MM.1S (cell line): ENCODE measurements at regions not wholly inside any gene's neighbourhood (a gene's known extent, or its start where the extent isn't known, plus 50 kb on each side); places are given as distances from the start of the nearest gene placed in this dataset.

ENCODE experiments used
- DNase-seq: peaks from one replicate; pipeline ENCODE4 v3.0.0-alpha.2; 2015
- H2AFZ ChIP-seq: fragments of 300-600 bp; sonication (generic); 2 replicates; pipeline ENCODE4 v1.6.0; 2016; ENCODE audit warnings: antibody characterized with exemption, low read length
- H3F3A ChIP-seq: fragments of 300-600 bp; sonication (generic); 2 replicates; pipeline ENCODE4 v1.6.1; 2016; ENCODE audit warnings: mild to moderate bottlenecking, antibody characterized with exemption, low read length, moderate library complexity, mixed read lengths; ENCODE audit not compliant: insufficient read depth
- H3K27ac ChIP-seq: fragments of 300-600 bp; sonication (generic); 2 replicates; pipeline ENCODE4 v1.5.1; 2016; ENCODE audit warnings: mild to moderate bottlenecking, low read length
- H3K27me3 ChIP-seq: fragments of 300-600 bp; sonication (generic); replicated peaks from 2 replicates; pipeline ENCODE4 v1.6.0; 2016; ENCODE audit warnings: low read length; ENCODE audit not compliant: insufficient read depth
- H3K36me3 ChIP-seq: fragments of 300-600 bp; sonication (generic); replicated peaks from 2 replicates; pipeline ENCODE4 v1.6.1; 2016; ENCODE audit warnings: mild to moderate bottlenecking, low read length, mixed read lengths; ENCODE audit not compliant: insufficient read depth
- H3K4me1 ChIP-seq: fragments of 300-600 bp; sonication (generic); 2 replicates; pipeline ENCODE4 v1.6.1; 2016; ENCODE audit warnings: low read length, mixed read lengths
- H3K4me2 ChIP-seq: fragments of 300-600 bp; sonication (generic); 2 replicates; pipeline ENCODE4 v1.6.0; 2016; ENCODE audit warnings: low read depth, low read length
- H3K4me3 ChIP-seq: fragments of 300-600 bp; sonication (generic); 2 replicates; pipeline ENCODE4 v1.5.1; 2016; ENCODE audit warnings: low read length, mixed read lengths
- H3K79me2 ChIP-seq: fragments of 300-600 bp; sonication (generic); 2 replicates; pipeline ENCODE4 v1.6.1; 2016; ENCODE audit warnings: mixed run types, low read length, mixed read lengths
- H3K9ac ChIP-seq: fragments of 300-600 bp; sonication (generic); 2 replicates; pipeline ENCODE4 v1.6.1; 2016; ENCODE audit warnings: low read length, mixed read lengths
- H3K9me2 ChIP-seq: fragments of 300-600 bp; sonication (generic); replicated peaks from 2 replicates; pipeline ENCODE4 v1.6.1; 2016; ENCODE audit warnings: mild to moderate bottlenecking, low read length, mixed read lengths; ENCODE audit not compliant: insufficient read depth
- H3K9me3 ChIP-seq: fragments of 300-600 bp; sonication (generic); replicated peaks from 2 replicates; pipeline ENCODE4 v1.6.1; 2016; ENCODE audit warnings: mild to moderate bottlenecking, low read length, mixed read lengths; ENCODE audit not compliant: insufficient read depth
- H4K20me1 ChIP-seq: fragments of 300-600 bp; sonication (generic); 2 replicates; pipeline ENCODE4 v1.6.1; 2016; ENCODE audit warnings: mild to moderate bottlenecking, low read length, moderate library complexity, mixed read lengths; ENCODE audit not compliant: insufficient read depth
- EZH2 ChIP-seq: fragments of 300-600 bp; sonication (generic); optimal IDR thresholded peaks from 2 replicates; pipeline ENCODE3; 2017; ENCODE audit warnings: low read depth, mild to moderate bottlenecking, antibody characterized with exemption, low read length, mixed read lengths
- EZH2phosphoT487 ChIP-seq: fragments of 300-600 bp; sonication (generic); IDR thresholded peaks from 2 replicates; pipeline ENCODE4 v1.6.1; 2018; ENCODE audit warnings: antibody characterized with exemption, low read length
- TF ChIP-seq, protein P1 (sequence below): fragments of 300-600 bp; sonication (generic); IDR thresholded peaks from 2 replicates; pipeline ENCODE4 v1.5.1; 2016; ENCODE audit warnings: antibody characterized with exemption, low read length, mixed read lengths

DNA sequence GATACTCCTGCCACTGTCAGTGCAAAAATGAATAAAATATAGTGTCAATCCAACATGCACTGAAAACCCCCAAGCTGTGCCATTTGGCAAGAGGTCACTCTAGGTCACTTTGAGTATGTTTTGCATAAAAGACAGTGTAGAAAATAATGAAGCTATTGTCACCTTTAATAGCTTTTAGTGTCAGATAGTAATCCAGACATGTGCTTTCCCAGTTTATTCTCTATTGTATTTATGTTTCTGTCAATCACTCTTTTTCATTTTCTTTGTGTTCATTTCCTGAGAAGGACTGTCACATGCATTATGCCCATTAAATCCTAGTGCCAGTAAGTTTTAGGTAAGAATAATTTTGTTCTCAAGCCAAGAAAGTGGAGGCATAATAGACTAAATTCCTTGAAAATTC lies 1073.9 kb upstream of the CDH2 start:
- no peaks in the 10 kb centered on the region for H3K36me3 ChIP-seq
- H3K27me3 ChIP-seq, result no peaks in the 10 kb centered on the region
- no peaks in the 10 kb centered on the region for H4K20me1 ChIP-seq
- H3K9me2 ChIP-seq, result no peaks in the 10 kb centered on the region
- H3K27ac ChIP-seq, result no peak overlapping the region
- no peak overlapping the region for H3K4me3 ChIP-seq
- H3K9me3 ChIP-seq, result no peaks in the 10 kb centered on the region
- TF ChIP-seq EZH2 (no peak), EZH2phosphoT487 (no peak)
- TF ChIP-seq, protein P1, sequence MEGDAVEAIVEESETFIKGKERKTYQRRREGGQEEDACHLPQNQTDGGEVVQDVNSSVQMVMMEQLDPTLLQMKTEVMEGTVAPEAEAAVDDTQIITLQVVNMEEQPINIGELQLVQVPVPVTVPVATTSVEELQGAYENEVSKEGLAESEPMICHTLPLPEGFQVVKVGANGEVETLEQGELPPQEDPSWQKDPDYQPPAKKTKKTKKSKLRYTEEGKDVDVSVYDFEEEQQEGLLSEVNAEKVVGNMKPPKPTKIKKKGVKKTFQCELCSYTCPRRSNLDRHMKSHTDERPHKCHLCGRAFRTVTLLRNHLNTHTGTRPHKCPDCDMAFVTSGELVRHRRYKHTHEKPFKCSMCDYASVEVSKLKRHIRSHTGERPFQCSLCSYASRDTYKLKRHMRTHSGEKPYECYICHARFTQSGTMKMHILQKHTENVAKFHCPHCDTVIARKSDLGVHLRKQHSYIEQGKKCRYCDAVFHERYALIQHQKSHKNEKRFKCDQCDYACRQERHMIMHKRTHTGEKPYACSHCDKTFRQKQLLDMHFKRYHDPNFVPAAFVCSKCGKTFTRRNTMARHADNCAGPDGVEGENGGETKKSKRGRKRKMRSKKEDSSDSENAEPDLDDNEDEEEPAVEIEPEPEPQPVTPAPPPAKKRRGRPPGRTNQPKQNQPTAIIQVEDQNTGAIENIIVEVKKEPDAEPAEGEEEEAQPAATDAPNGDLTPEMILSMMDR, result no peak
- no peak overlapping the region for H2AFZ ChIP-seq
- no peak overlapping the region for H3K9ac ChIP-seq
- H3F3A ChIP-seq, result no peaks in the 10 kb centered on the region
- no peak overlapping the region for H3K4me2 ChIP-seq
- H3K79me2 ChIP-seq, result no peaks in the 10 kb centered on the region
- DNase-seq, result no peak
- no peaks in the 10 kb centered on the region for H3K4me1 ChIP-seq

DNA sequence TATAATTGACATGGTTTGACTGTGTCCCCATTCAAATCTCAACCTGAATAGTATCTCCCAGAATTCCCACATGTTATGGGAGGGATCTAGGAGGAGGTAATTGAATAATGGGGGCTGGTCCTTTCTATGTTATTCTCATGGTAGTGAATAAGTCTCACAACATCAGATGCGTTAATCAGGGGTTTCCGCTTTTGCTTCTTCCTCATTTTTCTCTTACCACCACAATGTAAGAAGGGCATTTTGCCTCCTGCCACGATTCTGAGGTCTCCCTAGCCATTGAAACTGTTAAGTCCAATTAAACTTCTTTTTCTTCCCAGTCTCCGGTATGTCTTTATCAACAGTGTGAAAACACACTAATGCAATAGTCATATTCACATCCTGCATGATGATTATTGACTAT lies 1073.3 kb upstream of the CDH2 start:
- Histone ChIP-seq H3K27me3 (no peaks in the 10 kb centered on the region), H3K27ac (no peak overlapping the region), H3K9ac (no peak overlapping the region), H3F3A (no peaks in the 10 kb centered on the region), H3K9me3 (no peaks in the 10 kb centered on the region), H4K20me1 (no peaks in the 10 kb centered on the region), H3K36me3 (no peaks in the 10 kb centered on the region), H3K4me2 (no peak overlapping the region), H3K9me2 (no peaks in the 10 kb centered on the region), H3K4me3 (no peak overlapping the region), H3K79me2 (no peaks in the 10 kb centered on the region), H3K4me1 (no peaks in the 10 kb centered on the region), H2AFZ (no peak overlapping the region)
- no peak for TF ChIP-seq EZH2
- no peak for TF ChIP-seq EZH2phosphoT487
- TF ChIP-seq, protein P1, result no peak
- DNase-seq, result no peak

DNA sequence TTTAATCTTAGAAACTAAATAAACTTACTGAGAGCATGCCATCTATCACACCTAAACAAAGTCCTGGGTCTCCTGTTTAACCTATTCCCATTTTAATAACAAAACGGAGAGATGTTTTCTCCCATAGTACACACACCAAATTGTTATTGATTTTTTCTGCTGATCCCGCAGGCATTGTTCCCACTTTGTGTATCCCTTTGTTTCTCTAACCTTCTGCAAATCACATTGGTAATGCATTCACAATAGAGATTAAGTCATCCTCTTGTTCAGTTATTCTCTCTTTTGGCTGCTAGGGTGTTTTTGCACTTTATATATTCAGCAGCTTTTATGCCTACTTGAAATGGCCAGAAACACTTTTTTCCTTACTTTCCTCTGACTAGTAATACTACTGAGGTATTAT lies 1071.9 kb upstream of the CDH2 start:
- no peaks in the 10 kb centered on the region for H3K36me3 ChIP-seq
- no peaks in the 10 kb centered on the region for H3K9me3 ChIP-seq
- no peaks in the 10 kb centered on the region for H3K79me2 ChIP-seq
- DNase-seq, result no peak
- H4K20me1 ChIP-seq, result no peaks in the 10 kb centered on the region
- H3K27me3 ChIP-seq, result no peaks in the 10 kb centered on the region
- H3K9ac ChIP-seq, result no peak overlapping the region
- H3F3A ChIP-seq, result no peaks in the 10 kb centered on the region
- H3K27ac ChIP-seq, result no peak overlapping the region
- no peak overlapping the region for H2AFZ ChIP-seq
- no peaks in the 10 kb centered on the region for H3K9me2 ChIP-seq
- no peak for TF ChIP-seq EZH2
- TF ChIP-seq EZH2phosphoT487, result no peak
- TF ChIP-seq, protein P1, result no peak
- no peak overlapping the region for H3K4me3 ChIP-seq
- no peak overlapping the region for H3K4me2 ChIP-seq
- no peaks in the 10 kb centered on the region for H3K4me1 ChIP-seq
